ENCODE measurements at regions not wholly inside any gene's neighbourhood (a gene's known extent, or its start where the extent isn't known, plus 50 kb on each side); places are given as distances from the start of the nearest gene placed in this dataset.

DNA sequence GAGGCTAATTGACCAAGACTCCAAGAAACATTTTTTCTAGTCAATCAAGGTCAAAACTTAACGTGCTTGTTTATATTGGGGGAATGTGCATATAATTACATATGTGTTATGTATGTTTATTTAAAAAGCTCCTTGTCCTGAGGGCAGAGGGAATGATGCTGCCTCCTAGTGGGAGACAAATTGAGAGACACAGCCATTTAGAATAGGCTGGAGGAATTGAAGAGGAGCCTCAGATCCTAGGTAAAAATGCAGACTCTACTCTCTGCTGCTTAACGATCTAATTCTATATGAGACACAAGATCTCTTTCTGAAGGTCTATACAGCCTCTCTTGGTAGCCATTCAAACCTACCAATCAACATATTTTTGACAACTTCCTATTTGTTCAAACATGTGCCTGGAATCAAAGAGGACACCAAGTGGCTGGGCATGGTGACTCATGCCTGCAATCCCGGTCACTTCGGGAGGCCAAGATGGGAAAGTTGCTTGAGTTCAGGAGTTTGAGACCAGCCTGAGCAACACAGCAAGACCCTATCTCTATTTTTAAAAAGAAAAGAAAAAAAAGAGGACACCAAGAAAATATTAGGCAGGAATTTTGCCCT is 136.6 kb upstream of the ZNF648 start:
- Histone ChIP-seq H3K36me3 (ENCODE audit: control insufficient read depth in 3 of 3, insufficient read depth in 2 of 3, low read depth in 1 of 3, low read length in 3 of 3) (no peaks in the 10 kb centered on the region), H3K4me3 (ENCODE audit: low read depth in 1 of 3, low read length in 3 of 3) (no peak overlapping the region), H3K9me3 (ENCODE audit: control insufficient read depth in 2 of 2, insufficient read depth in 1 of 2, low read depth in 1 of 2, low read length in 1 of 2) (peaks cover 1 to 4% of the 10 kb centered on the region in 2 donors), H3K27ac (ENCODE audit: low read depth in 1 of 3, low read length in 2 of 3) (no peak overlapping the region), H3K4me1 (ENCODE audit: control insufficient read depth in 3 of 3, insufficient read depth in 2 of 3, low read depth in 1 of 3, low read length in 2 of 3) (peaks cover 0 to 28% (median 0%) of the 10 kb centered on the region in 3 donors), H3K27me3 (ENCODE audit: control insufficient read depth in 3 of 3, insufficient read depth in 3 of 3, low read length in 3 of 3) (no peaks in the 10 kb centered on the region)
- no peak for DNase-seq
- WGBS, 3 donors, result 72 to 80% (median 76%) methylated on average over 4 of the region's 4 CpGs
- FAIRE-seq, result no peak

DNA sequence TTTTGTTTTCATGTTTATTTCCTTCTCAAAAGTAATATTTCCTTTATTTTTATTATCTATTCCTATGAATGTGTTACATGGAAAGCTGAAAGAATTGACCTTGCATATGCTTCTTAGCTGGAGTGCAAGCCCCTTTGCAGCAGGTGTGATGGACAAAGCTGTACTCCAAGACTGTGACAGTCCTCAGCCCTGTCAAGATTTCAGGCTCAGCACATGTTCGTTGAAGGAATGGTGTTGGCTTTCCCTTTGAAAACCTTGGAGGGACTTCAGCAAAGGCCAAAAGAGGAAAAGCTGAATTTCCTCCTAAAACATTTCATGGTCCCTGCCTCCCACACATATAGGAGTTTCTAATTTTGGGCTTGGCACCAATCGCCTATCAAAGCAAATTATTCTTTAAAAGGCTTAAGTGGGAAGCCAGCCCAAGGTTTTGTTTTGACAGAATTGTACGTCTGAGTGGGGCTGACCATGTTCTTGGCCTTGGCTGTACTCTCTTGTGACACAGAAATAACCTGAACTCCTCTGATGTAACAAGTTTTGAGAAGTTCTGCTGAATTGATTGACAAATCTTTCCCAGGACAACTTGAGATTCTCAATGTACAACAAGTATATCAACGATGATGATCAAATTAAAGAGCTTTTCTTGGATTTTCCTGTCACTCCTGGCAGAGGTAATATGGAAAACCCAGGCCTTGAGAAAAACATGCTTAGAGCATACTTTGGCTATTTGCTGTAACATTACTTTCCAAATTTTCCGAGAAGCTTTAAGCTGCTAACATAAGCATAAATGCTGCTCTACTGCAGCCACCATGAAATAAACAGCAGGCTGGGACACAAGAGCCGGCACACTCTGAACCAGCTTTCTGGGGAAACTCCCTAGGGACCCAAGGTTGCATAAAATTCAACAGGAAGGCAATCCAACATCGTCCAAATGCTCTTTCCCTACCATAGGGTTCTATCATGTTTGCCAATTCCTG is 135.7 kb upstream of the ZNF648 start:
- no peak for DNase-seq
- H3K27me3 ChIP-seq (ENCODE audit: control insufficient read depth in 3 of 3, insufficient read depth in 3 of 3, low read length in 3 of 3), result no peaks in the 10 kb centered on the region
- peaks cover 1 to 4% of the 10 kb centered on the region in 2 donors for H3K9me3 ChIP-seq (ENCODE audit: control insufficient read depth in 2 of 2, insufficient read depth in 1 of 2, low read depth in 1 of 2, low read length in 1 of 2)
- H3K4me3 ChIP-seq (ENCODE audit: low read depth in 1 of 3, low read length in 3 of 3), result no peak overlapping the region
- no peak for FAIRE-seq
- WGBS, 3 donors, result 52 to 77% (median 67%) methylated on average over 7 of the region's 7 CpGs
- no peaks in the 10 kb centered on the region for H3K36me3 ChIP-seq (ENCODE audit: control insufficient read depth in 3 of 3, insufficient read depth in 2 of 3, low read depth in 1 of 3, low read length in 3 of 3)
- H3K27ac ChIP-seq (ENCODE audit: low read depth in 1 of 3, low read length in 2 of 3), result peak overlapping the region in 1 of 3 donors; percentile 86
- peaks cover 0 to 24% (median 0%) of the 10 kb centered on the region in 3 donors for H3K4me1 ChIP-seq (ENCODE audit: control insufficient read depth in 3 of 3, insufficient read depth in 2 of 3, low read depth in 1 of 3, low read length in 2 of 3)

DNA sequence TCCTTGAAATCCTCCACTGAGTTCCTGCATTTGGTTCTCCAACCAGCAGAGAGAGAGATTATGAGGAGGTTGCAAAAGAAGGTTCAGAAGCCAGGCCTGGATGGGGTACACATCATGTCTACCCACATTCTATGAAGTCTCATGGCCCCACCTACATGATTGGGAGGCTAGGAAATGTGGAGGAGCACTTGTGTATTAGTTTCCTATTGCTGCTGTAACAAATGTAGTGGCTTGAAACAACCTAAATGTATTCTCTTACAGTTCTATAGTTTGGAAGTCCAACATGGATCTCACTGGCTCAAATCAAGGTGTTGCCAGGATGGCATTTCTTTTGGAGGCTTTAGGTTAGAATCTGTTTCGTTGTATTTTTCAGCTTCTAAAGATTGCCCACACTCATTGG is 134.2 kb upstream of the ZNF648 start:
- DNase-seq (no peak), FAIRE-seq (no peak)
- Histone ChIP-seq H3K27ac (ENCODE audit: low read depth in 1 of 3, low read length in 2 of 3) (no peak overlapping the region), H3K4me3 (ENCODE audit: low read depth in 1 of 3, low read length in 3 of 3) (no peak overlapping the region), H3K4me1 (ENCODE audit: control insufficient read depth in 3 of 3, insufficient read depth in 2 of 3, low read depth in 1 of 3, low read length in 2 of 3) (peaks cover 0 to 11% (median 0%) of the 10 kb centered on the region in 3 donors), H3K27me3 (ENCODE audit: control insufficient read depth in 3 of 3, insufficient read depth in 3 of 3, low read length in 3 of 3) (no peaks in the 10 kb centered on the region), H3K36me3 (ENCODE audit: control insufficient read depth in 3 of 3, insufficient read depth in 2 of 3, low read depth in 1 of 3, low read length in 3 of 3) (no peaks in the 10 kb centered on the region), H3K9me3 (ENCODE audit: control insufficient read depth in 2 of 2, insufficient read depth in 1 of 2, low read depth in 1 of 2, low read length in 1 of 2) (peaks cover 1 to 4% of the 10 kb centered on the region in 2 donors)
- 79 to 82% (median 79%) methylated on average over 1 of the region's 1 CpG for WGBS, 3 donors

DNA sequence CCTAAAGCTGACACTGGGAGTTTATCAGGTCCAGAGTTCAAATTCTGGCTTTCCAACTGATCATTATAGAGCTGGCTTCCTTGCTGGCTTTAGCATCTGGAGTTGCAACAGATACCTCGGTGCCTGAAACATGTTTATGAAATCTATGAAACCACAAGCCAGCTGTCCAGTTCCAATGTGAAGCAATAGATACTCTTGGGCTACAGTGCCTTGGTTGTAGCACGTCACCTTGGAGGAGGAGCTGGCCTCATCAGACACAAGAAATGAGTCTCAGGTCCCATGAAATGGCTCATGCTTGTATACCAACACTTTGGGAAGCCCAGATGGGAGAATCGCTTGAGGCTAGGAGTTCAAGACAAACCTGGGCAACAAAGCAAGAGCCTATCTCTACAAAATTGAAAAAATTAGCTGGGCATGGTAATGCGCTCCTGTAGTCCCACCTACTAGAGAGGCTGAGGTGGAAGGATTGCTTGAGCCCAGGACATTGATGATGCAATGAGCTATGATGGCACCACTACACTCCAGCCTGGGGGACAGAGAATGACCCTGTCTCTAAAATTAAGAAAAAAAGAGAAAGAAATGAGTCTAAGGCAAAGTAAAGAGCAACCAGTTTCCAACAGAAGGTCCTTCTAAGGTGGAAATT is 132.5 kb upstream of the ZNF648 start:
- FAIRE-seq, result no peak
- no peak for DNase-seq
- Histone ChIP-seq H3K27me3 (ENCODE audit: control insufficient read depth in 3 of 3, insufficient read depth in 3 of 3, low read length in 3 of 3) (no peaks in the 10 kb centered on the region), H3K27ac (ENCODE audit: low read depth in 1 of 3, low read length in 2 of 3) (no peak overlapping the region), H3K4me1 (ENCODE audit: control insufficient read depth in 3 of 3, insufficient read depth in 2 of 3, low read depth in 1 of 3, low read length in 2 of 3) (peaks cover 0 to 2% (median 0%) of the 10 kb centered on the region in 3 donors), H3K9me3 (ENCODE audit: control insufficient read depth in 2 of 2, insufficient read depth in 1 of 2, low read depth in 1 of 2, low read length in 1 of 2) (peaks cover 1 to 4% of the 10 kb centered on the region in 2 donors), H3K36me3 (ENCODE audit: control insufficient read depth in 3 of 3, insufficient read depth in 2 of 3, low read depth in 1 of 3, low read length in 3 of 3) (no peaks in the 10 kb centered on the region), H3K4me3 (ENCODE audit: low read depth in 1 of 3, low read length in 3 of 3) (no peak overlapping the region)
- 81 to 83% (median 83%) methylated on average over 4 of the region's 4 CpGs for WGBS, 3 donors

DNA sequence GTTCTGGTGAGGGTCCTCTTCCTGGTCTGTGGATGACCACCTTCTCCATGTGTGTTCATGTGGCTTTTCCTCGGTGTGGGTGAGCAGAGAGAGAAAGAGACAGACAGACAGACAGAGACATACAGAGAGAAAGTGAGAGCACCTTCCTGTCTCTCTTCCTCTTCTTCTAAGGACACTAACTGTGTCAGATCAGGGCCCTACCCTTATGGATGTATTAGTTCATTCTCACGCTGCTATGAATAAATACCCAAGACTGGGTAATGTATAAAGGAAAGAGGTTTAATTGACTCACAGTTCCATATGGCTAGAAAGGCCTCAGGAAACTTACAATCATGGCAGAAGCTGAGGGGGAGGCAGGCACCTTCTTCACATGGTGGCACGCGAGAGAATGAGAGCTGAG is 131.5 kb upstream of the ZNF648 start:
- Histone ChIP-seq H3K4me3 (ENCODE audit: low read depth in 1 of 3, low read length in 3 of 3) (no peak overlapping the region), H3K4me1 (ENCODE audit: control insufficient read depth in 3 of 3, insufficient read depth in 2 of 3, low read depth in 1 of 3, low read length in 2 of 3) (no peaks in the 10 kb centered on the region), H3K27me3 (ENCODE audit: control insufficient read depth in 3 of 3, insufficient read depth in 3 of 3, low read length in 3 of 3) (no peaks in the 10 kb centered on the region), H3K9me3 (ENCODE audit: control insufficient read depth in 2 of 2, insufficient read depth in 1 of 2, low read depth in 1 of 2, low read length in 1 of 2) (peaks cover 0 to 4% of the 10 kb centered on the region in 2 donors), H3K27ac (ENCODE audit: low read depth in 1 of 3, low read length in 2 of 3) (no peak overlapping the region), H3K36me3 (ENCODE audit: control insufficient read depth in 3 of 3, insufficient read depth in 2 of 3, low read depth in 1 of 3, low read length in 3 of 3) (no peaks in the 10 kb centered on the region)
- 89 to 95% (median 92%) methylated on average over 4 of the region's 4 CpGs for WGBS, 3 donors
- DNase-seq (no peak), FAIRE-seq (no peak)

DNA sequence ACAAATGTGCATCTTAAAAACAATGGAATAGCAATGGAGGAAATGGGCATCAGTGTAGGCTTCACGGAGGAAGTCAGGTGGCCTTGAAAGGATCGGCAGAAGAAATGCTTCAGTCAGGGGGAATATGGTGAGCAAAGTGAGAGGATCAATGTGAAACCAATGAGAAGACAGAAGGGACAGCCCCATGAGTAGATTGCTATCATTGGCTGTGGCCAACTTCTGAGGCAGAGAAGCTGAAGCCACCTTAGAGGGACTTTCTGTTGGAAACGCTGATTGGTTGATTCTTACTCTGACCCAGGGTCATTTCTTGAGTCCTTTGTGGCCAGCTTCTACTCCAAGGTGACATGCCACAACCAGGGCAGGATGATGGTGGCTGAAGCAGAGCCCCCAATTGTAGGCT is 130.7 kb upstream of the ZNF648 start:
- H3K9me3 ChIP-seq (ENCODE audit: control insufficient read depth in 2 of 2, insufficient read depth in 1 of 2, low read depth in 1 of 2, low read length in 1 of 2), result peaks cover 0 to 4% of the 10 kb centered on the region in 2 donors
- H3K4me3 ChIP-seq (ENCODE audit: low read depth in 1 of 3, low read length in 3 of 3), result no peak overlapping the region
- no peaks in the 10 kb centered on the region for H3K36me3 ChIP-seq (ENCODE audit: control insufficient read depth in 3 of 3, insufficient read depth in 2 of 3, low read depth in 1 of 3, low read length in 3 of 3)
- WGBS, 3 donors, result 81 to 86% (median 84%) methylated on average over 3 of the region's 3 CpGs
- H3K27ac ChIP-seq (ENCODE audit: low read depth in 1 of 3, low read length in 2 of 3), result no peak overlapping the region
- DNase-seq (no peak), FAIRE-seq (no peak)
- H3K4me1 ChIP-seq (ENCODE audit: control insufficient read depth in 3 of 3, insufficient read depth in 2 of 3, low read depth in 1 of 3, low read length in 2 of 3), result no peaks in the 10 kb centered on the region
- H3K27me3 ChIP-seq (ENCODE audit: control insufficient read depth in 3 of 3, insufficient read depth in 3 of 3, low read length in 3 of 3), result no peaks in the 10 kb centered on the region

DNA sequence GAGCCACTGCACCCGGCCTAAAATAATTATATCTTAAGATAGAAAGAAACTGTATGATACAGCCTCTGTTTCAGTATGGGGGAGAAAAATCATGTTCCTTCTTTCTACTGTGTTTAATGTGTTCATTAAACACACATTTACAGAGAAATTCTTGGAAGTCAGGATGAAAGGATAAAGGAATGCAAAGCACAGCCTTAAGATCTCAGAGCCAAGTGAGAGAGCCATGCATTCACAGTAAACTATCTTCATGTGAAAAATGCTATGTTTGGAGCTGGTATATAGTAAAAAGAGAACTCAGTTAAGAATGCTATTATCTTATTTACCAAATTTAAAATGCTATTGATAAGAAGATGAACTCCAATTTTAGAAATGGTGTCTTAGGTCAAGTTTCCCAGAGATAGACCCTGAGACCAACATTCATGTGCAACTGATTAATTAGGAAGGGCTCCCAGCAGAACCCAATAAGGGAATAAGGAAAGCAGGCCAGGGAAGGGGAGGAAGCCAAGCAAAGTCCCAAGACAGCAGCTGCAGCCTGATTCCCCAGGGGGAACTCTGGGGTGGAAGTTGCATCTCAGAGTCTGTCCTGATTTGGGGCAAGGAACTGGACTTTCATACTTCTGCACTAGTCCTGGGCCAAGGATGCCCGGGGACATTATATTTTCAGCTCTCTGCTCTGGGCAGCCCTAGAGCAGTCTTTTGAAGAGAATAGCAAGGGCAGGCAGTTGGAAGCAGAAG is 130.0 kb upstream of the ZNF648 start:
- Histone ChIP-seq H3K9me3 (ENCODE audit: control insufficient read depth in 2 of 2, insufficient read depth in 1 of 2, low read depth in 1 of 2, low read length in 1 of 2) (peaks cover 0 to 4% of the 10 kb centered on the region in 2 donors), H3K4me1 (ENCODE audit: control insufficient read depth in 3 of 3, insufficient read depth in 2 of 3, low read depth in 1 of 3, low read length in 2 of 3) (no peaks in the 10 kb centered on the region), H3K4me3 (ENCODE audit: low read depth in 1 of 3, low read length in 3 of 3) (no peak overlapping the region), H3K36me3 (ENCODE audit: control insufficient read depth in 3 of 3, insufficient read depth in 2 of 3, low read depth in 1 of 3, low read length in 3 of 3) (no peaks in the 10 kb centered on the region), H3K27ac (ENCODE audit: low read depth in 1 of 3, low read length in 2 of 3) (no peak overlapping the region), H3K27me3 (ENCODE audit: control insufficient read depth in 3 of 3, insufficient read depth in 3 of 3, low read length in 3 of 3) (no peaks in the 10 kb centered on the region)
- no peak for DNase-seq
- 74 to 79% (median 74%) methylated on average over 2 of the region's 2 CpGs for WGBS, 3 donors
- FAIRE-seq, result no peak

DNA sequence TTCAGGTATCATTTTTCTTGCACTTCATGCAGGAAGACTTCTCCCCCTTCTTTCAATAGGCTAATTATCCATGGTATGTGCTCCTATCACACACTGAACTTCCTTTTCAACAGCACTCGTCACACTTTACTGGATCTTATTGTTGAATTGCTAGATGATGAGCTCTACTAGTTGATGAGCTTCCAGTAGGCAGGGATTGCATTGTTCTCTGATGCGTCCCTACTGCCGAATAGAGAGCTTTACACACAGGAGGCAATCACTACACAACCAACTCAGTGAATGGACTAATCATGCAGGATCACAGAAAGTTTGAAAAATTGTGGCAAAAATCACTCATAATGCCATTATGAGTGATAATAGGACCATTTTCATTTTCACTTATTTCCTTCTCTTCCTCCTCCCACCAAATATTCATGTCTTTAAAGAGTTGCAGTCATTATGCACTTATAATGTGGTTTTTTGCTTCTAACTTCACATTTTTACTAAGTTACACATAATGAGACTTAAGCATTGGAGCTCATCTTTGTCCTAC is 128.1 kb upstream of the ZNF648 start:
- Histone ChIP-seq H3K4me1 (ENCODE audit: control insufficient read depth in 3 of 3, insufficient read depth in 2 of 3, low read depth in 1 of 3, low read length in 2 of 3) (peaks cover 0 to 3% (median 0%) of the 10 kb centered on the region in 3 donors), H3K9me3 (ENCODE audit: control insufficient read depth in 2 of 2, insufficient read depth in 1 of 2, low read depth in 1 of 2, low read length in 1 of 2) (no peaks in the 10 kb centered on the region), H3K4me3 (ENCODE audit: low read depth in 1 of 3, low read length in 3 of 3) (no peak overlapping the region), H3K27me3 (ENCODE audit: control insufficient read depth in 3 of 3, insufficient read depth in 3 of 3, low read length in 3 of 3) (no peaks in the 10 kb centered on the region), H3K27ac (ENCODE audit: low read depth in 1 of 3, low read length in 2 of 3) (no peak overlapping the region), H3K36me3 (ENCODE audit: control insufficient read depth in 3 of 3, insufficient read depth in 2 of 3, low read depth in 1 of 3, low read length in 3 of 3) (no peaks in the 10 kb centered on the region)
- DNase-seq, result no peak
- FAIRE-seq, result no peak
- 68 to 82% (median 81%) methylated on average over 3 of the region's 3 CpGs for WGBS, 3 donors
